CD4-positive, alpha-beta T cell (primary cell): ENCODE measurements at regions not wholly inside any gene's neighbourhood (a gene's known extent, or its start where the extent isn't known, plus 50 kb on each side); places are given as distances from the start of the nearest gene placed in this dataset.

Source experiments
- ATAC-seq: fragments of 200-7000 bp; cut with Tn5 transposase; one replicate; pipeline ENCODE4 v1.10.0; 2022; ENCODE audit warnings: mild to moderate bottlenecking; ENCODE audit not compliant: poor library complexity
- CTCF ChIA-PET: fragments of 350-600 bp; sonication (Branson Sonifier 250); formaldehyde crosslinking; loops from one replicate; lab custom pipeline; 2021; ENCODE audit warnings: antibody characterized with exemption, inconsistent platforms; lab: Charles Lee
- POLR2A ChIA-PET: fragments of 350-600 bp; sonication (Branson Sonifier 250); formaldehyde crosslinking; loops from one replicate; lab custom pipeline; 2021; ENCODE audit warnings: antibody characterized with exemption, inconsistent platforms; lab: Charles Lee
- DNase-seq, 14 experiments: peaks; one replicate each; pipeline ENCODE4 v3.0.0-alpha.2; 2013 to 2020; ENCODE audit warnings: mixed read lengths in 2 of 14
- H3K27ac ChIP-seq, 2 donors: one replicate each; pipeline versions ENCODE4 v1.5.1 to v1.7.0; 2013; ENCODE audit warnings: low read length in 2 of 2, low read depth in 1 of 2, mild to moderate bottlenecking in 1 of 2
- H3K27me3 ChIP-seq, 2 experiments: 1 replicate in 1 of 2; 2 replicates in 1 of 2; pipeline versions ENCODE4 v1.6.1 to v1.7.0; 2013; ENCODE audit warnings: low read length in 2 of 2, control low read depth in 1 of 2, mild to moderate bottlenecking in 1 of 2, moderate library complexity in 1 of 2; ENCODE audit not compliant: insufficient read depth in 2 of 2, control insufficient read depth in 1 of 2
- H3K36me3 ChIP-seq: one replicate; pipeline ENCODE4 v1.6.1; 2013; ENCODE audit warnings: low read length, control low read depth; ENCODE audit not compliant: insufficient read depth
- H3K4me1 ChIP-seq: one replicate; pipeline ENCODE4 v1.6.1; 2013; ENCODE audit warnings: low read length, control low read depth; ENCODE audit not compliant: insufficient read depth
- H3K4me3 ChIP-seq: one replicate; pipeline ENCODE4 v1.5.1; 2013; ENCODE audit warnings: mild to moderate bottlenecking, low read length, moderate library complexity
- H3K9me3 ChIP-seq, 2 experiments: 1 replicate in 1 of 2; 2 replicates in 1 of 2; pipeline versions ENCODE4 v1.6.1 to v1.7.0; 2013; ENCODE audit warnings: low read length in 2 of 2, mild to moderate bottlenecking in 2 of 2, control low read depth in 1 of 2, moderate library complexity in 1 of 2; ENCODE audit not compliant: control insufficient read depth in 1 of 2, insufficient read depth in 1 of 2
- H3K27ac Mint-ChIP-seq: one replicate; pipeline ENCODE4 v1.8.0; 2020; ENCODE audit warnings: mixed read lengths
- H3K27me3 Mint-ChIP-seq: one replicate; pipeline ENCODE4 v1.8.0; 2021; ENCODE audit warnings: mixed read lengths
- H3K36me3 Mint-ChIP-seq: one replicate; pipeline ENCODE4 v1.8.0; 2021; ENCODE audit warnings: low read depth, mixed read lengths
- H3K4me1 Mint-ChIP-seq: one replicate; pipeline ENCODE4 v1.8.0; 2021; ENCODE audit warnings: low read depth, mixed read lengths
- H3K4me3 Mint-ChIP-seq: one replicate; pipeline ENCODE4 v1.8.0; 2020; ENCODE audit warnings: mild to moderate bottlenecking, mixed read lengths
- H3K9me3 Mint-ChIP-seq: one replicate; pipeline ENCODE4 v1.8.0; 2020; ENCODE audit warnings: mixed read lengths
- intact Hi-C, 2 experiments: fragments of 100-400 bp; cut with DNase I in 1 of 2; cut with micrococcal nuclease in 1 of 2; formaldehyde crosslinking; loops; one replicate each; pipeline versions ENCODE4 v1.15.1 to v1.9.0; 2023 to 2025; cut with DNase I, micrococcal nuclease
- TF ChIP-seq, protein P1 (sequence below): fragments of 200-600 bp; IDR thresholded peaks from one replicate; pipeline ENCODE4 v1.8.0; 2022; ENCODE audit warnings: antibody characterized with exemption, mild to moderate bottlenecking

DNA sequence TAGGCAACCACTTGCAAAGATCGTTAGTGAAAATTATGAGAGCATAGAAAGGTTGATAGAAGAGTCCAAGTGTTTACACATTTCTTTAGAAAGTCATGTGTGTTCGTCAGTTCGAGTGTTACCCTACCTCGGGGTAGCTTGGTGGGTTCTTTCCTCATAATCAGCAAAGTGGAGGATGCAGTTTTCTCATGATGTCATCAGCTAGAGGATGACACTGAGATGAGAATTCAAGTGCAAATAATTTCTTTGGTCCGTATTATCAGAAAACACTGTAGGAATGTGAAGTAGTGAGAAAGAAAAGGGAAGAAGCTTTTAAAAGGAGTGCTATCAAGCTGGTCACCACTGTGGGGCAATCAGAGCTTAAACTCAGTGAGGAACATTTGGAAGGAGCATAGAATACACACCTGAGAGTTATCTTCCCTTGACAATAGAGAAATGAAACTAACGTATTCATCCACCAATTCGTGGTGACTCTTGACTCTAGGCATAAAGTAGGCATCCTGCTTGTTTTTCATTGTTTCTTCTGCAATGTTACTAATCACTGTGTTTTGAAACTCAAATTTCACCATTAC is 1340.9 kb upstream of the TMEM132C start:
- POLR2A ChIA-PET: no interaction called here
- Mint-ChIP-seq H3K4me1 (no peaks in the 10 kb centered on the region), H3K9me3 (no peaks in the 10 kb centered on the region), H3K36me3 (no peaks in the 10 kb centered on the region), H3K4me3 (no peak overlapping the region), H3K27me3 (no peaks in the 10 kb centered on the region), H3K27ac (no peak overlapping the region)
- Histone ChIP-seq H3K4me3 (no peak overlapping the region), H3K4me1 (no peaks in the 10 kb centered on the region), H3K9me3 (peaks cover 0 to 4% of the 10 kb centered on the region in 2 experiments), H3K27me3 (no peaks in the 10 kb centered on the region), H3K36me3 (no peaks in the 10 kb centered on the region), H3K27ac (no peak overlapping the region)
- TF ChIP-seq, protein P1, sequence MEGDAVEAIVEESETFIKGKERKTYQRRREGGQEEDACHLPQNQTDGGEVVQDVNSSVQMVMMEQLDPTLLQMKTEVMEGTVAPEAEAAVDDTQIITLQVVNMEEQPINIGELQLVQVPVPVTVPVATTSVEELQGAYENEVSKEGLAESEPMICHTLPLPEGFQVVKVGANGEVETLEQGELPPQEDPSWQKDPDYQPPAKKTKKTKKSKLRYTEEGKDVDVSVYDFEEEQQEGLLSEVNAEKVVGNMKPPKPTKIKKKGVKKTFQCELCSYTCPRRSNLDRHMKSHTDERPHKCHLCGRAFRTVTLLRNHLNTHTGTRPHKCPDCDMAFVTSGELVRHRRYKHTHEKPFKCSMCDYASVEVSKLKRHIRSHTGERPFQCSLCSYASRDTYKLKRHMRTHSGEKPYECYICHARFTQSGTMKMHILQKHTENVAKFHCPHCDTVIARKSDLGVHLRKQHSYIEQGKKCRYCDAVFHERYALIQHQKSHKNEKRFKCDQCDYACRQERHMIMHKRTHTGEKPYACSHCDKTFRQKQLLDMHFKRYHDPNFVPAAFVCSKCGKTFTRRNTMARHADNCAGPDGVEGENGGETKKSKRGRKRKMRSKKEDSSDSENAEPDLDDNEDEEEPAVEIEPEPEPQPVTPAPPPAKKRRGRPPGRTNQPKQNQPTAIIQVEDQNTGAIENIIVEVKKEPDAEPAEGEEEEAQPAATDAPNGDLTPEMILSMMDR: no peak
- no peak for DNase-seq
- CTCF ChIA-PET: no interaction called here
- intact Hi-C loops: no loop called here
- ATAC-seq: no peak

DNA sequence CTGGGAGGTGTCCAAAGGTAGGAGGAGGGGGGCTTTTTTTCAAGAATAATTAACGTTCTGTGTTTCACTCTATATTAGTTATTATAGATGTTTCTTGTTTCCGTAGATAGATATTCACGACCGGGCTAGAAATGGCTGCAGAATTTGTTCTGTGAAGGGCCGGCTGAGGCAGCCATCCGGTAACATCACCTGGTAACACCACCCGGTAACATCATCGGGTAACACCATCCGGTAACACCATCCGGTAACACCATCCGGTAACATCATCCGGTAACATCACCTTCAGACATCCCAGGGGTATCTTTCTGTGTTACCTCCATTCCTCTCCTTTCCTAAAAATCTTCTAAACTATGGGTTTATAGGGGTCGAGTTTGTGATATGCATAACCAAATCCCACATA is 1336.7 kb upstream of the TMEM132C start:
- Histone ChIP-seq H3K9me3 (peaks cover 0 to 5% of the 10 kb centered on the region in 2 experiments), H3K4me1 (no peaks in the 10 kb centered on the region), H3K36me3 (no peaks in the 10 kb centered on the region), H3K27ac (no peak overlapping the region), H3K27me3 (no peaks in the 10 kb centered on the region), H3K4me3 (no peak overlapping the region)
- TF ChIP-seq, protein P1: no peak
- POLR2A ChIA-PET: no interaction called here
- H3K9me3 Mint-ChIP-seq: no peaks in the 10 kb centered on the region
- H3K27me3 Mint-ChIP-seq: no peaks in the 10 kb centered on the region
- no peak overlapping the region for H3K27ac Mint-ChIP-seq
- H3K36me3 Mint-ChIP-seq: no peaks in the 10 kb centered on the region
- H3K4me1 Mint-ChIP-seq: no peaks in the 10 kb centered on the region
- ATAC-seq (no peak), DNase-seq (no peak)
- intact Hi-C loops: no loop called here
- CTCF ChIA-PET: no interaction called here
- no peak overlapping the region for H3K4me3 Mint-ChIP-seq

DNA sequence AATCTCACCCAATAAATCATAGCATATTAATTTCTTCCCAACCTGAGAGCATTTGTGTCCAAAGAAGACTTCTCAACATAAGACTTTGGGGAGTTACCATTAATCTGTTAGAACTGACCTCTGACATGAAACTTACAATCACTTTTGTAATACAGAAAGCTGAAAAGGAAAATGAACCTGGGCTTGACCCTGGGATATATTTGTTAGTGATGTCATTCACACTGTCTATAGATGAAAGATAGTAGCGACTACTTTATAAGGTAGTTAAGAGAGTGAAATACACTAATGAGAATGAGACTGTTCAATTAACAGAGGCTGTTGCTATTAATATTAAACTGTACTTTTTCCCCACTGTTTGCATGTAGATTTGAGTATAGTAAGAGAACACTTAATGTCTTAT is 1334.8 kb upstream of the TMEM132C start:
- H3K4me3 ChIP-seq: no peak overlapping the region
- H3K27me3 ChIP-seq: no peaks in the 10 kb centered on the region
- no peaks in the 10 kb centered on the region for H3K4me1 ChIP-seq
- TF ChIP-seq, protein P1: no peak
- Mint-ChIP-seq H3K36me3 (no peaks in the 10 kb centered on the region), H3K4me1 (no peaks in the 10 kb centered on the region), H3K27ac (no peak overlapping the region), H3K9me3 (no peaks in the 10 kb centered on the region), H3K27me3 (peaks cover 3% of the 10 kb centered on the region), H3K4me3 (no peak overlapping the region)
- intact Hi-C loops: no loop called here
- peaks cover 0 to 11% of the 10 kb centered on the region in 2 experiments for H3K9me3 ChIP-seq
- no peak overlapping the region for H3K27ac ChIP-seq
- CTCF ChIA-PET: no interaction called here
- ATAC-seq: no peak
- POLR2A ChIA-PET: no interaction called here
- DNase-seq: no peak
- no peaks in the 10 kb centered on the region for H3K36me3 ChIP-seq
